SK-N-MC (cell line): ENCODE measurements at regions not wholly inside any gene's neighbourhood (a gene's known extent, or its start where the extent isn't known, plus 50 kb on each side); places are given as distances from the start of the nearest gene placed in this dataset.

ENCODE experiments used
- EZH2 ChIP-seq: fragments of 200-600 bp; sonication (generic); IDR thresholded peaks from one replicate; pipeline ENCODE4 v1.6.1; 2017; ENCODE audit warnings: antibody characterized with exemption
- FOXP2 ChIP-seq: optimal IDR thresholded peaks from 2 replicates; pipeline ENCODE3; 2011; ENCODE audit warnings: mild to moderate bottlenecking, moderate library complexity; ENCODE audit not compliant: insufficient read depth; ENCODE audit errors: extremely low read length, control extremely low read depth
- POLR2AphosphoS5 ChIP-seq: IDR thresholded peaks from 2 replicates; pipeline ENCODE4 v1.6.1; 2012; ENCODE audit warnings: mild to moderate bottlenecking, low read depth, low read length, borderline replicate concordance

GRCh38 chr2:100716581-100716980 lies 103.4 kb upstream of the NPAS2 start:
- TF ChIP-seq EZH2 (no peak), POLR2AphosphoS5 (no peak), FOXP2 (no peak)
